ENCODE measurements at regions not wholly inside any gene's neighbourhood (a gene's known extent, or its start where the extent isn't known, plus 50 kb on each side); places are given as distances from the start of the nearest gene placed in this dataset.

DNA sequence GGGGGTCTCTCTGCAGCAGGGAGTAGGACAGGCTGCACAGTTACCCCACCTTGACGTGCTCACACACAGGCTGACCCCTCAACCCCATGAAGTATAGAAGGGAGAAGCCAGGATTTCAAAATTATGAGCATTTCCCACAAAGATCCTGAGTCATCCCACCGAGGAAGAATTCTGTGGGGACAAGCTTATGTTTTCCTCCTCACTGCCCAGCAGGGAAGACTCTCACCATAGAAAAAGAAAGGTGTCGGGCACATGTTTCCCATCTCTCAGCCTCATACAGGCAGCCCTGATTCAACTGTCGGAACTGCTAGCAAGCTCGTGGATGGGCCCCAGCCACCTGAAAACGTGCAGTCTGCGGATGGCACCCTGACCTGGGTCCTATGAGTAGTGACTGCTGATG lies 499.7 kb upstream of the MKI67 start:
- no peak for DNase-seq
- CTCF ChIA-PET: no interaction called here
- no peaks in the 10 kb centered on the region for H3K27me3 Mint-ChIP-seq
- no peaks in the 10 kb centered on the region for H3K4me1 Mint-ChIP-seq
- H3K27ac Mint-ChIP-seq: no peak overlapping the region
- H3K9me3 Mint-ChIP-seq: no peaks in the 10 kb centered on the region
- H3K4me3 Mint-ChIP-seq: no peak overlapping the region
- H3K36me3 Mint-ChIP-seq: no peaks in the 10 kb centered on the region

DNA sequence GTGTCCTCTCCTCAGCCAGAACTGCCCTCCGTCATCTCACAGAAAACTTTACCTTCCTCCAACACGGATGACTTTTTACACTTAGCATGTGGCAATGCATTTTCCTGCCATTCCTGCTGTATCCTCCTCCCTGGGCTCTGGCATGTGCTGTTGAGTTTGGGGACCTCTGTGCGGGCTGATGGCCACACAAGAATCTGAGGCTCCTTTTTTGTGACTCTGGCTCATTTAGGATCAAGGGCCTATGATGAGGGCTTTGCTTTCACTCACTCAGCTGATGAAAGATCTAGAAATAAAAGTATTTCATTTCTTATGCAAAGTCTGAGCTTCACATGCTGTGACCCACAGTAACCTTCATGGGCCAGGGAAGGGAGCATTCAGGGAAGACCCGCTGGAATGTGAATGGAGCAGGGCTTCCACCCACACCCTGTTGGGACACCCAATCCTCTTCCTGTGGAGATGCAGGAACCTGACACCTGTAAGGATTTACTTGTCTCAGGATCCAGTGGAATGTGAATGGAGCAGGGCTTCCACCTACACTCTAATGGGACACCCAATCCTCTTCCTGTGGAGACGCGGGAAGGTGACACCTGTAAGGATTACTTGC lies 500.3 kb upstream of the MKI67 start:
- no peak for DNase-seq
- Mint-ChIP-seq H3K27ac (no peak overlapping the region), H3K9me3 (no peaks in the 10 kb centered on the region), H3K36me3 (no peaks in the 10 kb centered on the region), H3K27me3 (no peaks in the 10 kb centered on the region), H3K4me3 (no peak overlapping the region), H3K4me1 (no peaks in the 10 kb centered on the region)
- CTCF ChIA-PET: no interaction called here

DNA sequence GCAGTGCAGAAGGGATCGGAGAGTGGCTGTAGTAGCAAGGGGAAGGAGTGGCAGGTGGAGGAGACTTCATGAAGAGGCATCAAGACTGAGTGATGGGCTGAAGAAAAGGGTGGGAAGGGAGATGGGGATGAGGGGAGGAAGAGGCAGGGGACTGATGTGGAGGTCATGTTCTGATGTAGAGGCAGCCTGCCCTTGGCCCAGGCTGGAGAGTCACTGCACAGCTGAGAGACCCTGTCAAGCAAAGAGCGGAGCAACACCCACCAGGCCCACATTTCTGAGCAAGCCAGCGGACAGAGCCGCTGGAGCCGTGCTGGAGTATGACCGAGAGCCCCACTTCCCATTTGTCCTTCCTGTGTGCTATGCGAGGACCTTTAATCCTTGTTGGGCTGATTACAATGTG lies 501.6 kb upstream of the MKI67 start:
- CTCF ChIA-PET: no interaction called here

GRCh38 chr10:128628252-128628651 lies 502.0 kb upstream of the MKI67 start:
- H3K9me3 Mint-ChIP-seq: no peaks in the 10 kb centered on the region

More for the DNA sequence above, 501.6 kb upstream of the MKI67 start:
- DNase-seq: no peak
- Mint-ChIP-seq H3K27ac (no peak overlapping the region), H3K4me3 (no peak overlapping the region), H3K36me3 (no peaks in the 10 kb centered on the region), H3K27me3 (no peaks in the 10 kb centered on the region), H3K4me1 (no peaks in the 10 kb centered on the region), H3K9me3 (no peaks in the 10 kb centered on the region)

DNA sequence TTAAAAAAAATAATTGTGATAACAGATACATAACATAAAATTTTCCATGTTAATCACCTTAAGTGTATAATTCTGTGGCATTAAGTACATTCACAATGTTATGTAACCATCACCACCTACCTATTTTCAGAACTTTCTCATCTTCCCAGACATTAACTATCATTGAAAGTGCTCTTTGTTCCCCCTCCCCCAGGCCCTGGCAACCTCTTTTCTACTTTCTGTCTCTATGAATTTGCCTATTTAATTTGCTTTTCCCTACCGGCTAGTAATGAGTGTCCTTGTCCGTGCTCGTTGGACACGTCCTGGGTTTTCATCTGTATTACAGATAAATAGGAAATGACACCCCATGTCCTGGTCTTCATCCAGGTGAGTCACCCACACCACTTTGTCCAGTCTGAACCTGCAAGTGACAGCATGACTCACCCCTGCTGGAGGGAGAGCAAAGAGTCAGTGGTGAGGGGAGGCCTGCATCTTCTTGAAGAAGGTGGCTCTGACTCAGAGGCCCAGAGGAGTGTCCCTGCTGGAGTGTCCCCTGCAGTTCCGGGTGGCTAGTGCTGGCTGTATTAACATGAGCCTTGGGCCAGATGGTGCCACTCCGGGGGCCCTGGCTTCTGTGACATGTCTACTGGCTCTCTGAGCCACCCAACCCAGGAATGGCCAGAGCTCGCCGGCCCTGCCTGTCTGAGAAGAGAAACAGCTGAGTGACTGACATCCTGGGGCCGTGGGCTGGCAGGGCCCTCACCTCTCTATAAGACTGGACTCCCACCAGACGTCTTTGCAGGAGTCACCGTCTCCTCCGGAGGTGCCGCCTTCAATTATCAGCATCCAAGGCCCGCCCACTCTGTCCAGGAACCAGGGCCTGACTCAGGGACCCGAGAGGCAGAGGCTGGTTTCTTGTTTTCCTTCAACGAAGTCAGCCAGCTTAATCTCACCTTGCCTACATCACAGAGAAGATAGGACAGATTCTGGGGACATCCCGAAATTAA lies 503.2 kb upstream of the MKI67 start:
- peaks cover 6% of the 10 kb centered on the region for H3K27me3 Mint-ChIP-seq
- no peak for DNase-seq
- CTCF ChIA-PET: no interaction called here
- no peak overlapping the region for H3K4me3 Mint-ChIP-seq
- H3K4me1 Mint-ChIP-seq: no peaks in the 10 kb centered on the region
- no peak overlapping the region for H3K27ac Mint-ChIP-seq
- H3K9me3 Mint-ChIP-seq: no peaks in the 10 kb centered on the region
- H3K36me3 Mint-ChIP-seq: no peaks in the 10 kb centered on the region

More at GRCh38 chr10:128628252-128628651, 502.0 kb upstream of the MKI67 start:
- H3K27ac Mint-ChIP-seq: no peak overlapping the region
- no peaks in the 10 kb centered on the region for H3K27me3 Mint-ChIP-seq
- CTCF ChIA-PET: no interaction called here
- no peaks in the 10 kb centered on the region for H3K4me1 Mint-ChIP-seq
- no peak overlapping the region for H3K4me3 Mint-ChIP-seq
- no peaks in the 10 kb centered on the region for H3K36me3 Mint-ChIP-seq
- no peak for DNase-seq

- Mint-ChIP-seq H3K27ac (no peak overlapping the region), H3K36me3 (no peaks in the 10 kb centered on the region), H3K4me3 (no peak overlapping the region), H3K27me3 (peaks cover 6% of the 10 kb centered on the region), H3K4me1 (no peaks in the 10 kb centered on the region), H3K9me3 (no peaks in the 10 kb centered on the region)
- CTCF ChIA-PET: interaction anchor here (0.6 kb wide), 1 partner anchor 14 kb away, joined by 3 read pairs; no protein-coding TSS in a partner anchor
- DNase-seq: no peak
Measured at GRCh38 chr10:128630787-128631252, 504.6 kb upstream of the MKI67 start.

- DNase-seq: no peak
- Mint-ChIP-seq H3K9me3 (no peaks in the 10 kb centered on the region), H3K27ac (no peak overlapping the region), H3K4me1 (no peaks in the 10 kb centered on the region), H3K4me3 (no peak overlapping the region), H3K36me3 (no peaks in the 10 kb centered on the region), H3K27me3 (peaks cover 6% of the 10 kb centered on the region)
- CTCF ChIA-PET: interaction anchor here (0.6 kb wide), 1 partner anchor 13 kb away, joined by 3 read pairs; no protein-coding TSS in a partner anchor
Measured at GRCh38 chr10:128631801-128632241, 505.6 kb upstream of the MKI67 start.

- H3K9me3 Mint-ChIP-seq: no peaks in the 10 kb centered on the region
Measured at GRCh38 chr10:128632694-128633093, 506.5 kb upstream of the MKI67 start.

GRCh38 chr10:128633864-128634540 lies 507.8 kb upstream of the MKI67 start:
- no peak overlapping the region for H3K27ac Mint-ChIP-seq
- no peaks in the 10 kb centered on the region for H3K9me3 Mint-ChIP-seq
- DNase-seq: no peak
- peaks cover 6% of the 10 kb centered on the region for H3K27me3 Mint-ChIP-seq
- H3K4me3 Mint-ChIP-seq: no peak overlapping the region
- no peaks in the 10 kb centered on the region for H3K36me3 Mint-ChIP-seq
- H3K4me1 Mint-ChIP-seq: no peaks in the 10 kb centered on the region
- CTCF ChIA-PET: interaction anchor here (1.1 kb wide), 1 partner anchor 370 kb away, joined by 3 read pairs; no protein-coding TSS in a partner anchor

More at GRCh38 chr10:128632694-128633093, 506.5 kb upstream of the MKI67 start:
- Mint-ChIP-seq H3K4me3 (no peak overlapping the region), H3K27me3 (peaks cover 6% of the 10 kb centered on the region), H3K36me3 (no peaks in the 10 kb centered on the region), H3K4me1 (no peaks in the 10 kb centered on the region), H3K27ac (no peak overlapping the region)
- CTCF ChIA-PET: no interaction called here
- DNase-seq: no peak

- Mint-ChIP-seq H3K4me1 (no peaks in the 10 kb centered on the region), H3K27ac (no peak overlapping the region), H3K9me3 (no peaks in the 10 kb centered on the region), H3K4me3 (no peak overlapping the region), H3K36me3 (no peaks in the 10 kb centered on the region), H3K27me3 (peaks cover 3% of the 10 kb centered on the region)
- CTCF ChIA-PET: no interaction called here
- DNase-seq: no peak
Measured at GRCh38 chr10:128642023-128642422, 515.8 kb upstream of the MKI67 start.

DNA sequence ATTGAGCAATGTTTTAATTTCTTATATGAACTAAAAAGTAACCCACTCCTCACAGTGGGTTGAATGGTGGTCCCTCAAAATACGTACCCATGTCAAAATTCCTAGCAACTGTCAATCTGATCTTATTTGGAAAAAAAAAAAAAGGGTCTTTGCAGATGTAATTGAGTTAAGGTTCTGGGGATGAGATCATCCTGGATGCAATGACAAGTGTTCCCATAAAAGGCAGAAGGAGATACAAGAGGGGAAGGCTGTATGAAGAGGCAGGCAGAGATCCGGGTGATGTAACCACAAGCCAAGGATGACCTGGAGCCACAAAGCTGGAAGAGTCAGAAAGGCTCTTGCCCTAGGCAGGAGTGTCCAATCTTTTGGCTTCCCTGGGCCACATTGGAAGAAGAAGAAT lies 516.3 kb upstream of the MKI67 start:
- CTCF ChIA-PET: no interaction called here
- H3K4me3 Mint-ChIP-seq: no peak overlapping the region

DNA sequence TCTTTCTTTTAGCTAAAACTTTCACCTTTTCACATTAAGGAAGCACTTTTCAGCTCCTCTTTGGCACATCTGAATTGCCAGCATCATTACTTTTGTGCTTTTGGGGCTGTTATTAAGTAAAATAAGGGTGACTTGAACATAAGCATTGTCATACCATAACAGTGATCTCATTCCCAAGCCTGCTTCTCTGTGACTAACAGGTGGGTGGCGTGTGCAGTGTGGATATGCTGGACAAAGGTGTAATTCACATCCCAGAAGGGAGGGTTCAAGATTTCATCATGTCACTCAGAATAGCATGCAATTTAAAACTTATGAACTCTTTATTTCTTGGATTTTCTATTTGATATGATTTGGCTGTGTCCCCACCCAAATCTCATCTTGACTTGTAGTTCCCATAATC lies 517.4 kb upstream of the MKI67 start:
- DNase-seq: no peak
- Mint-ChIP-seq H3K4me1 (no peaks in the 10 kb centered on the region), H3K4me3 (no peak overlapping the region), H3K9me3 (no peaks in the 10 kb centered on the region), H3K27ac (no peak overlapping the region), H3K27me3 (peaks cover 3% of the 10 kb centered on the region), H3K36me3 (no peaks in the 10 kb centered on the region)
- CTCF ChIA-PET: no interaction called here

More for the DNA sequence above, 516.3 kb upstream of the MKI67 start:
- Mint-ChIP-seq H3K27ac (no peak overlapping the region), H3K9me3 (no peaks in the 10 kb centered on the region), H3K27me3 (peaks cover 3% of the 10 kb centered on the region), H3K36me3 (no peaks in the 10 kb centered on the region), H3K4me1 (no peaks in the 10 kb centered on the region)
- no peak for DNase-seq

DNA sequence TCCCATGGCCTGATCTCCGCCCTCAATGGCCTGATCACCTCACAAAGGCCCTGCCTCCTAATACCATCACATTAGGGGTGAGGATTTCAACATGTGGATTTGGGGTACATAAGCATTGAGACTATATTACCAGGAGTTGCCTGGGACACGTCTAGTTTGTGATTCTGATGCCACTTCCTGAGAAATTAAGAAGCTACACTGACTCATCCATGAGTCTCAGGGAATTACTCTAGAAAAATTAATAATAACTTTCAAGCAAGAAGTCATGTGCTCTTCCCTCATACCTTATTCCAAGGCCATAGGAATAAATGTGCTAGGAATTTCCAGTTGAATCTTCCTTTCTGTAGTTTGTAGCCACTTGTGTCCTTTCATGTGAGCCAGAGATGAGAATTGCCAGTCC lies 519.3 kb upstream of the MKI67 start:
- no peak for DNase-seq
- no peaks in the 10 kb centered on the region for H3K27me3 Mint-ChIP-seq
- no peak overlapping the region for H3K4me3 Mint-ChIP-seq
- CTCF ChIA-PET: no interaction called here
- no peaks in the 10 kb centered on the region for H3K9me3 Mint-ChIP-seq
- H3K27ac Mint-ChIP-seq: no peak overlapping the region
- no peaks in the 10 kb centered on the region for H3K36me3 Mint-ChIP-seq
- H3K4me1 Mint-ChIP-seq: no peaks in the 10 kb centered on the region

GRCh38 chr10:128646956-128647355 lies 520.7 kb upstream of the MKI67 start:
- CTCF ChIA-PET: no interaction called here
- H3K36me3 Mint-ChIP-seq: no peaks in the 10 kb centered on the region
- H3K27me3 Mint-ChIP-seq: no peaks in the 10 kb centered on the region

More at GRCh38 chr10:128646956-128647355, 520.7 kb upstream of the MKI67 start:
- DNase-seq: no peak
- Mint-ChIP-seq H3K4me1 (no peaks in the 10 kb centered on the region), H3K4me3 (no peak overlapping the region), H3K9me3 (no peaks in the 10 kb centered on the region), H3K27ac (no peak overlapping the region)

Data from activated naive CD4-positive, alpha-beta T cell treated with anti-CD3 and anti-CD28 coated beads, Interleukin-2, amount 10 ng/mL, durations not matched to agents 7 days and 5 days (primary cell).